ENCODE measurements at regions not wholly inside any gene's neighbourhood (a gene's known extent, or its start where the extent isn't known, plus 50 kb on each side); places are given as distances from the start of the nearest gene placed in this dataset.
"Not testable (repeated sequence)": the region's sequence is repeated elsewhere in the genome, so short reads cannot be mapped to it uniquely, and the experiment has no call there.

- DNase-seq (ENCODE audit: low read depth): no peak
These were observed 135.7 kb downstream of the RPS4Y2 start for GRCh38 chrY:20891440-20892160.

- not testable (repeated sequence) for DNase-seq (ENCODE audit: low read depth)
These were observed 169.6 kb downstream of the RPS4Y2 start for GRCh38 chrY:20925350-20926091.

GRCh38 chrY:20929691-20930342 lies 173.9 kb downstream of the RPS4Y2 start:
- no peak for DNase-seq (ENCODE audit: low read depth)

GRCh38 chrY:20936709-20937251 lies 180.9 kb downstream of the RPS4Y2 start:
- DNase-seq (ENCODE audit: low read depth): not testable (repeated sequence)

- no peak for DNase-seq (ENCODE audit: low read depth)
These were observed 205.6 kb downstream of the RPS4Y2 start for GRCh38 chrY:20961512-20961911.

GRCh38 chrY:20967828-20968227 lies 211.9 kb downstream of the RPS4Y2 start:
- DNase-seq (ENCODE audit: low read depth): no peak

- no peak for DNase-seq (ENCODE audit: low read depth)
These were observed 212.3 kb downstream of the RPS4Y2 start for GRCh38 chrY:20968237-20968636.

GRCh38 chrY:20971371-20971770 lies 215.5 kb downstream of the RPS4Y2 start:
- no peak for DNase-seq (ENCODE audit: low read depth)

- DNase-seq (ENCODE audit: low read depth): no peak
These were observed 230.1 kb downstream of the RPS4Y2 start for GRCh38 chrY:20986037-20986436.

GRCh38 chrY:20990123-20990522 lies 234.2 kb downstream of the RPS4Y2 start:
- DNase-seq (ENCODE audit: low read depth): no peak

- peak; percentile 3 for DNase-seq (ENCODE audit: low read depth)
These were observed 235.1 kb downstream of the RPS4Y2 start for GRCh38 chrY:20990869-20991548.

GRCh38 chrY:20997355-20997754 lies 241.4 kb downstream of the RPS4Y2 start:
- no peak for DNase-seq (ENCODE audit: low read depth)

GRCh38 chrY:20998016-20998415 lies 242.1 kb downstream of the RPS4Y2 start:
- no peak for DNase-seq (ENCODE audit: low read depth)

- no peak for DNase-seq (ENCODE audit: low read depth)
These were observed 242.6 kb downstream of the RPS4Y2 start for GRCh38 chrY:20998483-20998882.

- DNase-seq (ENCODE audit: low read depth): no peak
These were observed 245.2 kb downstream of the RPS4Y2 start for GRCh38 chrY:21001102-21001501.

GRCh38 chrY:21003059-21003458 lies 247.2 kb downstream of the RPS4Y2 start:
- DNase-seq (ENCODE audit: low read depth): no peak

GRCh38 chrY:21005531-21005930 lies 249.6 kb downstream of the RPS4Y2 start:
- DNase-seq (ENCODE audit: low read depth): no peak

- DNase-seq (ENCODE audit: low read depth): peak; percentile 23
These were observed 265.9 kb downstream of the RPS4Y2 start for GRCh38 chrY:21021811-21022210.

GRCh38 chrY:21022326-21023044 lies 266.6 kb downstream of the RPS4Y2 start:
- peak; percentile 22 for DNase-seq (ENCODE audit: low read depth)

GRCh38 chrY:21023906-21024305 lies 268.0 kb downstream of the RPS4Y2 start:
- DNase-seq (ENCODE audit: low read depth): no peak

GRCh38 chrY:21028506-21028905 lies 272.6 kb downstream of the RPS4Y2 start:
- no peak for DNase-seq (ENCODE audit: low read depth)
